DND-41 (cell line): ENCODE measurements at regions not wholly inside any gene's neighbourhood (a gene's known extent, or its start where the extent isn't known, plus 50 kb on each side); places are given as distances from the start of the nearest gene placed in this dataset.

ENCODE experiments used
- ATAC-seq: fragments of 200-7000 bp; cut with Tn5 transposase; 3 replicates; pipeline ENCODE4 v1.9.1; 2021; ENCODE audit warnings: low read depth; ENCODE audit not compliant: insufficient read depth
- DNase-seq: peaks from one replicate; pipeline ENCODE4 v3.0.0-alpha.2; 2020
- H2AFZ ChIP-seq: 2 replicates; pipeline ENCODE4 v1.6.0; 2012; ENCODE audit warnings: low read depth, low read length
- H3K27ac ChIP-seq: 2 replicates; pipeline ENCODE4 v1.5.1; 2012; ENCODE audit warnings: low read length, inconsistent platforms
- H3K27me3 ChIP-seq: fragments of 200-600 bp; sonication (generic); 2 replicates; pipeline ENCODE4 v1.6.0; 2012; ENCODE audit warnings: low read length, mild to moderate bottlenecking, inconsistent platforms; ENCODE audit not compliant: insufficient read depth, poor library complexity
- H3K36me3 ChIP-seq: 2 replicates; pipeline ENCODE4 v1.5.1; 2012; ENCODE audit warnings: low read length, inconsistent platforms; ENCODE audit not compliant: insufficient read depth
- H3K4me1 ChIP-seq: 2 replicates; pipeline ENCODE4 v1.5.1; 2012; ENCODE audit warnings: mild to moderate bottlenecking, low read length; ENCODE audit not compliant: insufficient read depth
- H3K4me2 ChIP-seq: 2 replicates; pipeline ENCODE4 v1.6.0; 2012; ENCODE audit warnings: mild to moderate bottlenecking, moderate library complexity, low read length, inconsistent platforms; ENCODE audit not compliant: insufficient read depth
- H3K4me3 ChIP-seq, 2 experiments: fragments of 200-600 bp in 1 of 2; shearing (Covaris generic) in 1 of 2; 2 replicates each; pipeline ENCODE4 v1.5.1; 2012 to 2016; ENCODE audit warnings: inconsistent platforms in 2 of 2, low read length in 2 of 2, mild to moderate bottlenecking in 2 of 2, low read depth in 1 of 2, moderate library complexity in 1 of 2
- H3K79me2 ChIP-seq: 2 replicates; pipeline ENCODE4 v1.6.0; 2012; ENCODE audit warnings: low read length, inconsistent platforms; ENCODE audit not compliant: insufficient read depth
- H3K9ac ChIP-seq: 2 replicates; pipeline ENCODE4 v1.6.0; 2012; ENCODE audit warnings: low read depth, mild to moderate bottlenecking, inconsistent platforms, low read length, moderate library complexity
- H3K9me3 ChIP-seq: 2 replicates; pipeline ENCODE4 v1.5.1; 2012; ENCODE audit warnings: low read length, moderate library complexity, mild to moderate bottlenecking, inconsistent platforms; ENCODE audit not compliant: insufficient read depth, severe bottlenecking
- H4K20me1 ChIP-seq: 2 replicates; pipeline ENCODE4 v1.6.0; 2012; ENCODE audit warnings: low read length; ENCODE audit not compliant: insufficient read depth
- EZH2 ChIP-seq: IDR thresholded peaks from 3 replicates; pipeline ENCODE4 v1.6.1; 2012; ENCODE audit warnings: borderline replicate concordance, low read depth, mild to moderate bottlenecking, moderate library complexity, low read length, inconsistent platforms; ENCODE audit not compliant: severe bottlenecking
- TF ChIP-seq, protein P1 (sequence below): IDR thresholded peaks from 2 replicates; pipeline ENCODE4 v1.5.1; 2012; ENCODE audit warnings: borderline replicate concordance, low read length, moderate library complexity, mild to moderate bottlenecking; ENCODE audit not compliant: poor library complexity, severe bottlenecking; ENCODE audit errors: extremely low read depth

DNA sequence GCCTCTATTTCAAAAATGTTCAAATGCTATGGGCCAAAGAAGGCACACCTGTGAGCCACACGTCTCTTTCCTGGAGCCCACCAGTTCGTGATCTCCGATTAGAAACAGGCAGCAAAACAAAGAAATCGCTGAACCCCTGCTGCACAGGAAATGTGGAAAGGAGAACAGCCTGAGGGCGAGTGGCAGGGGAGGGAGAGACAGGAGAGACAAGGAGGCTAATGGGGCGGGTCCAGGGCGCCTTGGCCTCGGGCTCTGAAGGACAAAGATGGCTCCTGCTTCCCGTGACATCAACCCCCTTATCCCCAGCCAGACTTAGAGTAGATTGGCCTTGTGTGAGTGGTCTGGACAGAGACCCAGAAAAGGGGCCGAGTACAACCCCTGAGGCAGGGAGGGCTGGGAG lies 62.4 kb upstream of the DOCK1 start:
- Histone ChIP-seq H4K20me1 (no peaks in the 10 kb centered on the region), H3K27me3 (no peaks in the 10 kb centered on the region), H3K9ac (no peak overlapping the region), H2AFZ (no peak overlapping the region), H3K79me2 (no peaks in the 10 kb centered on the region), H3K4me3 (no peak overlapping the region), H3K4me2 (no peak overlapping the region), H3K27ac (no peak overlapping the region), H3K9me3 (no peaks in the 10 kb centered on the region), H3K36me3 (no peaks in the 10 kb centered on the region), H3K4me1 (no peaks in the 10 kb centered on the region)
- DNase-seq: no peak
- no peak for ATAC-seq
- TF ChIP-seq, protein P1, sequence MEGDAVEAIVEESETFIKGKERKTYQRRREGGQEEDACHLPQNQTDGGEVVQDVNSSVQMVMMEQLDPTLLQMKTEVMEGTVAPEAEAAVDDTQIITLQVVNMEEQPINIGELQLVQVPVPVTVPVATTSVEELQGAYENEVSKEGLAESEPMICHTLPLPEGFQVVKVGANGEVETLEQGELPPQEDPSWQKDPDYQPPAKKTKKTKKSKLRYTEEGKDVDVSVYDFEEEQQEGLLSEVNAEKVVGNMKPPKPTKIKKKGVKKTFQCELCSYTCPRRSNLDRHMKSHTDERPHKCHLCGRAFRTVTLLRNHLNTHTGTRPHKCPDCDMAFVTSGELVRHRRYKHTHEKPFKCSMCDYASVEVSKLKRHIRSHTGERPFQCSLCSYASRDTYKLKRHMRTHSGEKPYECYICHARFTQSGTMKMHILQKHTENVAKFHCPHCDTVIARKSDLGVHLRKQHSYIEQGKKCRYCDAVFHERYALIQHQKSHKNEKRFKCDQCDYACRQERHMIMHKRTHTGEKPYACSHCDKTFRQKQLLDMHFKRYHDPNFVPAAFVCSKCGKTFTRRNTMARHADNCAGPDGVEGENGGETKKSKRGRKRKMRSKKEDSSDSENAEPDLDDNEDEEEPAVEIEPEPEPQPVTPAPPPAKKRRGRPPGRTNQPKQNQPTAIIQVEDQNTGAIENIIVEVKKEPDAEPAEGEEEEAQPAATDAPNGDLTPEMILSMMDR: no peak
- TF ChIP-seq EZH2: no peak

DNA sequence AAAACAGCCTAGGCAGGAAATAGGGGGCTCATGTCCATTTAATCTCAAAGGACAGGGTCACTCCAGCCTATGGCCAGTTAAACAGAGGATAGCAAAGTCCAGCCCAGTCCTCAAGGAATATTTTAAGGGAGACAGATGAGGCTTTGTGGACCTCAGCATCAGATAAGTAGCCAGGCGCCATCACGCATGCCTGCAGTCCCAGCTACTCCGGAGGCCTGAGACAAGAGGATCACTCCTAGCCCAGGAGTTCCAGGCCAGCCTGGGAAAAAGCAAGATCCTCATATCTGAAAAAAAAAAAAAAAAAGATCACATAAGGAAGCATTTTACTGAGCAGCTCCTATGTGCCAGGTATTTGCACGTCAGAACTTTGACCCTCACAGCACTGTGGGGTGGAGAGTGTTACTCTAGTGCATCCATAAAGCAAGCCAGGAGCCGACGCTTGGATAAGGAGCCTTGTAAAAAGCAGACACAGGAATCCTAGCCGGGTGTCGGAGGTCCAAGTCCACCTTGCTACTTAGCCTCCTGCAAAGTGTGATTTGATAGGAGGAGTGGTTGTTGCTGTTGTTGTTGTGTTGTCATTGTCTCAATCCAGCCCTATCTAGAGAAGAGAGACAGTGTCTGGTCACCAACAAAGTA lies 61.8 kb upstream of the DOCK1 start:
- no peak overlapping the region for H2AFZ ChIP-seq

DNA sequence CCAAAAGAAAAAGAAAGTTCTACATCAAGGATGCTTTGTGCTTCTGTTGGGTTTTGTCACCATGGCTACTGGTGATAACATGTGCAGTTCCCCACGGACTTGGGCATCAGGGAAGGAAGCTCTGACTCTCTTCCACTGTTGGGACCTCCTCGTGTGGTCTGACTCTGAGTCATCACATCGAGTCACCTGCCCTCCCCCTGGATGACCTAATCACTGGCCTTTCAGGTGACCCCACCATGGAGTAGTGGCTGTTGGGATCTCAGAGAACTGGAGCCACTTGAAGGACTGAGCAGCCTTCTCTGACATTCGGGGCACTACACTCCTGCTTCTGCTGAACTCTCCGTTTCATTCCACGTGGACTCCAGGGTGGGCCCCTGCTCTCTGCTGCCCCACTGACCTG lies 60.8 kb upstream of the DOCK1 start:
- Histone ChIP-seq H3K4me2 (no peak overlapping the region), H3K27me3 (no peaks in the 10 kb centered on the region), H3K27ac (no peak overlapping the region), H3K4me1 (no peaks in the 10 kb centered on the region), H2AFZ (no peak overlapping the region), H3K4me3 (no peak overlapping the region), H4K20me1 (no peaks in the 10 kb centered on the region), H3K9me3 (no peaks in the 10 kb centered on the region), H3K36me3 (no peaks in the 10 kb centered on the region), H3K9ac (no peak overlapping the region), H3K79me2 (no peaks in the 10 kb centered on the region)
- DNase-seq: no peak
- no peak for ATAC-seq
- no peak for TF ChIP-seq EZH2
- TF ChIP-seq, protein P1: no peak

More for the DNA sequence above, 61.8 kb upstream of the DOCK1 start:
- H3K9ac ChIP-seq: no peak overlapping the region
- no peak for DNase-seq
- no peak for TF ChIP-seq EZH2
- TF ChIP-seq, protein P1: no peak
- no peaks in the 10 kb centered on the region for H3K36me3 ChIP-seq
- no peak overlapping the region for H3K4me3 ChIP-seq
- H3K4me2 ChIP-seq: no peak overlapping the region
- no peaks in the 10 kb centered on the region for H4K20me1 ChIP-seq
- H3K9me3 ChIP-seq: no peaks in the 10 kb centered on the region
- H3K79me2 ChIP-seq: no peaks in the 10 kb centered on the region
- H3K4me1 ChIP-seq: no peaks in the 10 kb centered on the region
- no peaks in the 10 kb centered on the region for H3K27me3 ChIP-seq
- ATAC-seq: no peak
- H3K27ac ChIP-seq: no peak overlapping the region

DNA sequence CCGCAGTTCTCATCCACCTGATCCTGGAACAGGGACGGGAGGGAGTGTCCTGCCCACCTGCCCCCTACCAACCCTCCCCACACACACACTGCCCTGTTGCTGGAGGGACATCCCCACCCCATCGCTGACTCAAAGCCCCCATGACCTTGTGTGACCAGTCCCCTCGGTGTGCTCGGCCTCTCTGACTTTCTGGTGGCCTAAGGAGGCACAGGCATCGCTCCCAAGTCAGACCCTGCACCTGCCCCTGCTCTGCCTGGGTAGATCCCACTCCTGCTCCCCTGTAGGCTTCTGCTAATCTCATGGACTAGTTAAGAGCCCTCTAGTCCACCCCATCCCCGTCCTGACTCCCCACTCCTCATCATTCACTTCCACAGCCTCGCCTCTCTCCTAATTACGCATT lies 58.8 kb upstream of the DOCK1 start:
- no peaks in the 10 kb centered on the region for H3K27me3 ChIP-seq
- H3K27ac ChIP-seq: no peak overlapping the region
- H3K9me3 ChIP-seq: no peaks in the 10 kb centered on the region
- H3K4me2 ChIP-seq: no peak overlapping the region
- H3K4me3 ChIP-seq: no peak overlapping the region
- TF ChIP-seq, protein P1: no peak
- no peak for TF ChIP-seq EZH2
- no peak for ATAC-seq
- no peak for DNase-seq
- H3K79me2 ChIP-seq: no peaks in the 10 kb centered on the region
- no peaks in the 10 kb centered on the region for H3K4me1 ChIP-seq
- no peaks in the 10 kb centered on the region for H4K20me1 ChIP-seq
- no peak overlapping the region for H3K9ac ChIP-seq
- no peak overlapping the region for H2AFZ ChIP-seq
- H3K36me3 ChIP-seq: no peaks in the 10 kb centered on the region
